Transverse colon (tissue), 4 donors: ENCODE measurements at regions not wholly inside any gene's neighbourhood (a gene's known extent, or its start where the extent isn't known, plus 50 kb on each side); places are given as distances from the start of the nearest gene placed in this dataset.

Experiments
- CTCF ChIP-seq, 5 experiments: fragments of 200-600 bp in 3 of 5; fragments of 450-650 bp in 2 of 5; sonication (generic) in 3 of 5; IDR thresholded peaks; 1 replicate in 2 of 5; 2 replicates in 3 of 5; pipeline ENCODE4 v1.5.1; 2016 to 2017; ENCODE audit warnings: antibody characterized with exemption in 5 of 5, inconsistent platforms in 3 of 5, mild to moderate bottlenecking in 2 of 5, moderate library complexity in 1 of 5
- EP300 ChIP-seq: sonication (generic); formaldehyde crosslinking; IDR thresholded peaks from one replicate; pipeline ENCODE4 v1.6.1; 2017; ENCODE audit warnings: antibody characterized with exemption, low read depth
- POLR2A ChIP-seq: fragments of 450-650 bp; IDR thresholded peaks from one replicate; pipeline ENCODE4 v1.6.1; 2016; ENCODE audit warnings: antibody characterized with exemption, mild to moderate bottlenecking, moderate library complexity
- POLR2AphosphoS5 ChIP-seq, 3 donors: sonication (generic); formaldehyde crosslinking; IDR thresholded peaks; one replicate each; pipeline ENCODE4 v1.6.1; 2016; ENCODE audit warnings: antibody characterized with exemption in 3 of 3

DNA sequence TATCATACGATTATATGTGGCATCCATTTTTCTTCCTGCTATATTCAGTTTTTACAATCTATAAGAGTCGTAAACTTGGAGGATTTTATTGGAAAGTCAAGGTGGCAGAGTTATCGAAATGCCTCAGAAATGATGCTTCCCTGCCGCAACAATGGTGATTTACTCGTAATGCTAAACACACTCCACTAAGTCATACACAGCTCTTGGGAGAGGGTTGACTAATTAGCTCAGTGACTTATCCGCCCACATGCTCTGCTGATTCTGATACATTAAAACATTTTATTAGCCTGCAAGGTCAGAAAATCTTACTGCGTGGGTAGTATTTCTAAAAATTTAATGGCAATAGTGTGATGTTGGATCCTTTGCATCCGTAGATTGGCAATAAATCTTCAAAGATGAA is 420.1 kb downstream of the ARAP2 start:
- no peak for TF ChIP-seq CTCF (IDR thresholded peaks at IDR 0.05)
- no peak for TF ChIP-seq EP300
- TF ChIP-seq POLR2A, result no peak
- TF ChIP-seq POLR2AphosphoS5 (IDR thresholded peaks at IDR 0.05), result no peak
